ENCODE measurements at regions not wholly inside any gene's neighbourhood (a gene's known extent, or its start where the extent isn't known, plus 50 kb on each side); places are given as distances from the start of the nearest gene placed in this dataset.

DNA sequence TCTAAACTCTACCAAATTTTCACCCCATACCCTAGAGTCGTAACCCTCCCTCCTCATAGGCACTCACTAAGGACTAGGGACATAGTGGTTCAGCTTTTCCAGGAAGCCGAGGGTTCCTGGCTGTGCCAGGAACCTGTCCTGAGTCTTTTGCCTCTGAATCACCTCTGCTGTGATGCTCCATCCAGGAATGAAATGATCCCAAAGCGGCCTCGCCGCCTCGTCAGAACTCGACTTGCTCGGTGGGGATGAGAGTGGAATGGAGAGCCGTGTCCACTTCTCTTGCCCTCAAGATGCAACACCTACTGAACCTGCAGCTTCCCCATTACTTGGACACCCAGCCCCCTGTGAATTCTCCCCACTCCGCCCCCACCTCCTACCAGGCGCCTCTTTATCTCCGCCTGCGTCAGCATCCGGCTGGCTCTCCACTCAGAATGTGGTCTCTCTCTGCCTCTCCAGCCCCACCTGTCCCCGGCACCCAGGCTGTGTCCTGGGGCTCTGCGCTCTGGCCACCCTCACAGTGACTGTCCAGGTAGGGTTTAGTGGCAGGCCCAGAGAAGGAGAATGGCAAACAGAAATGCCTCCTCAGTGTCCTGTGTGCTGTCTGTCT, 366.1 kb upstream of the ZNF32 start:
- DNase-seq (ENCODE audit: low read depth, low spot score) = no peak
- TF ChIP-seq, protein P1, sequence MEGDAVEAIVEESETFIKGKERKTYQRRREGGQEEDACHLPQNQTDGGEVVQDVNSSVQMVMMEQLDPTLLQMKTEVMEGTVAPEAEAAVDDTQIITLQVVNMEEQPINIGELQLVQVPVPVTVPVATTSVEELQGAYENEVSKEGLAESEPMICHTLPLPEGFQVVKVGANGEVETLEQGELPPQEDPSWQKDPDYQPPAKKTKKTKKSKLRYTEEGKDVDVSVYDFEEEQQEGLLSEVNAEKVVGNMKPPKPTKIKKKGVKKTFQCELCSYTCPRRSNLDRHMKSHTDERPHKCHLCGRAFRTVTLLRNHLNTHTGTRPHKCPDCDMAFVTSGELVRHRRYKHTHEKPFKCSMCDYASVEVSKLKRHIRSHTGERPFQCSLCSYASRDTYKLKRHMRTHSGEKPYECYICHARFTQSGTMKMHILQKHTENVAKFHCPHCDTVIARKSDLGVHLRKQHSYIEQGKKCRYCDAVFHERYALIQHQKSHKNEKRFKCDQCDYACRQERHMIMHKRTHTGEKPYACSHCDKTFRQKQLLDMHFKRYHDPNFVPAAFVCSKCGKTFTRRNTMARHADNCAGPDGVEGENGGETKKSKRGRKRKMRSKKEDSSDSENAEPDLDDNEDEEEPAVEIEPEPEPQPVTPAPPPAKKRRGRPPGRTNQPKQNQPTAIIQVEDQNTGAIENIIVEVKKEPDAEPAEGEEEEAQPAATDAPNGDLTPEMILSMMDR (optimal IDR thresholded peaks at IDR 0.05 in 1 of 3, IDR thresholded peaks at IDR 0.05 in 1 of 3, conservative IDR thresholded peaks at IDR 0.05 in 1 of 3; ENCODE audit: extremely low read depth in 1 of 3, insufficient read depth in 2 of 3, low read length in 3 of 3) = no peak
- no peak for TF ChIP-seq EZH2 (IDR thresholded peaks at IDR 0.05; ENCODE audit: low read length)
- H3K27ac ChIP-seq (ENCODE audit: control insufficient read depth, insufficient read depth, low read length) = no peak overlapping the region
- no peak for FAIRE-seq
- H3K9me3 ChIP-seq (ENCODE audit: control insufficient read depth, low read depth, low read length) = no peaks in the 10 kb centered on the region
- no peak overlapping the region for H3K4me2 ChIP-seq (ENCODE audit: control insufficient read depth, extremely low read depth, insufficient read depth, low read depth, low read length)
- H2AFZ ChIP-seq (ENCODE audit: control insufficient read depth, low read length) = no peak overlapping the region
- H3K27me3 ChIP-seq (ENCODE audit: control insufficient read depth, extremely low read depth, insufficient read depth, low read length) = no peaks in the 10 kb centered on the region
- no peak overlapping the region for H3K4me3 ChIP-seq (ENCODE audit: control insufficient read depth in 2 of 3, extremely low read depth in 1 of 3, insufficient read depth in 2 of 3, low read depth in 1 of 3, low read length in 3 of 3)
- no peaks in the 10 kb centered on the region for H3K79me2 ChIP-seq (ENCODE audit: control insufficient read depth, insufficient read depth, low read length)
- H3K36me3 ChIP-seq (ENCODE audit: control insufficient read depth in 2 of 2, extremely low read depth in 1 of 2, insufficient read depth in 2 of 2, low read length in 2 of 2) = no peaks in the 10 kb centered on the region
- no peaks in the 10 kb centered on the region for H3K9me1 ChIP-seq (ENCODE audit: control insufficient read depth, extremely low read depth, insufficient read depth, low read length)
- peaks cover 15% of the 10 kb centered on the region for H3K4me1 ChIP-seq (ENCODE audit: control insufficient read depth, extremely low read depth, insufficient read depth, low read length)
- no peaks in the 10 kb centered on the region for H4K20me1 ChIP-seq (ENCODE audit: control insufficient read depth, extremely low read depth, insufficient read depth, low read length)
- no peak overlapping the region for H3K9ac ChIP-seq (ENCODE audit: control insufficient read depth, extremely low read depth, insufficient read depth, low read length)
- dilution Hi-C loops (cut with MboI; ENCODE audit: extremely low pct_ligation_motif_present, low sequenced_read_pairs) = no loop called here

DNA sequence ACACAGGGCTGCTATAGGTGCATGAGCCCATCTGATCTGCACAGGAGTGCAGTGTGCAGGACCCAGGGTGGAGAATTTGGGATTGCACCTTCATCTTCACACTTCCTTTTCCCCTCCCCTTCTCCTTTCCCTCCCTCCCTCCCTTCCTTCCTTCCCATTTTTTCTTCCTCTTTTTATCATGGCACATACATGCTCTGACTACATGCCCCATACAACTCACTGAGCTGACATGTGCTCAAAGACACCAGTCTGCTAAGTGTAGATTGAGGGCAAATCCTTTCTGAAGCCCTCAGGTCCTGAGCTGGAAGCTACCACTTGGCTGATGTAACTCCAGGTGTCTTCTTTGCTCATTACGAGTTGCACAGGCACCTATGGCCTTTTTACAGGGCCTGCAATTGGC, 365.3 kb upstream of the ZNF32 start:
- Histone ChIP-seq H3K4me1 (ENCODE audit: control insufficient read depth, extremely low read depth, insufficient read depth, low read length) (peaks cover 15% of the 10 kb centered on the region), H3K9me3 (ENCODE audit: control insufficient read depth, low read depth, low read length) (no peaks in the 10 kb centered on the region), H4K20me1 (ENCODE audit: control insufficient read depth, extremely low read depth, insufficient read depth, low read length) (no peaks in the 10 kb centered on the region), H3K36me3 (ENCODE audit: control insufficient read depth in 2 of 2, extremely low read depth in 1 of 2, insufficient read depth in 2 of 2, low read length in 2 of 2) (no peaks in the 10 kb centered on the region), H3K4me2 (ENCODE audit: control insufficient read depth, extremely low read depth, insufficient read depth, low read depth, low read length) (no peak overlapping the region), H3K9ac (ENCODE audit: control insufficient read depth, extremely low read depth, insufficient read depth, low read length) (no peak overlapping the region), H3K27me3 (ENCODE audit: control insufficient read depth, extremely low read depth, insufficient read depth, low read length) (no peaks in the 10 kb centered on the region), H3K27ac (ENCODE audit: control insufficient read depth, insufficient read depth, low read length) (no peak overlapping the region), H3K9me1 (ENCODE audit: control insufficient read depth, extremely low read depth, insufficient read depth, low read length) (no peaks in the 10 kb centered on the region), H3K4me3 (ENCODE audit: control insufficient read depth in 2 of 3, extremely low read depth in 1 of 3, insufficient read depth in 2 of 3, low read depth in 1 of 3, low read length in 3 of 3) (no peak overlapping the region), H3K79me2 (ENCODE audit: control insufficient read depth, insufficient read depth, low read length) (no peaks in the 10 kb centered on the region), H2AFZ (ENCODE audit: control insufficient read depth, low read length) (no peak overlapping the region)
- dilution Hi-C loops (cut with MboI; ENCODE audit: extremely low pct_ligation_motif_present, low sequenced_read_pairs) = no loop called here
- FAIRE-seq (no peak), DNase-seq (ENCODE audit: low read depth, low spot score) (no peak)
- TF ChIP-seq EZH2 (IDR thresholded peaks at IDR 0.05; ENCODE audit: low read length) = no peak
- TF ChIP-seq, protein P1 (optimal IDR thresholded peaks at IDR 0.05 in 1 of 3, IDR thresholded peaks at IDR 0.05 in 1 of 3, conservative IDR thresholded peaks at IDR 0.05 in 1 of 3; ENCODE audit: extremely low read depth in 1 of 3, insufficient read depth in 2 of 3, low read length in 3 of 3) = no peak
